Esophagus (tissue), 2 donors: ENCODE measurements at regions not wholly inside any gene's neighbourhood (a gene's known extent, or its start where the extent isn't known, plus 50 kb on each side); places are given as distances from the start of the nearest gene placed in this dataset.

Experiments
- H3K27ac ChIP-seq, 2 donors: one replicate each; pipeline ENCODE4 v1.5.1; 2013; ENCODE audit warnings: low read depth in 2 of 2, mild to moderate bottlenecking in 2 of 2, inconsistent platforms in 1 of 2, low read length in 1 of 2, moderate library complexity in 1 of 2
- H3K27me3 ChIP-seq, 2 donors: one replicate each; pipeline ENCODE4 v1.6.1; 2013; ENCODE audit warnings: low read length in 2 of 2, control low read depth in 1 of 2, mild to moderate bottlenecking in 1 of 2; ENCODE audit not compliant: insufficient read depth in 2 of 2, control insufficient read depth in 1 of 2
- H3K36me3 ChIP-seq, 2 donors: one replicate each; pipeline ENCODE4 v1.6.1; 2013; ENCODE audit warnings: low read length in 1 of 2; ENCODE audit not compliant: control insufficient read depth in 2 of 2, insufficient read depth in 2 of 2
- H3K4me1 ChIP-seq, 2 donors: one replicate each; pipeline ENCODE4 v1.6.1; 2013; ENCODE audit warnings: low read length in 1 of 2; ENCODE audit not compliant: control insufficient read depth in 2 of 2, insufficient read depth in 2 of 2
- H3K4me3 ChIP-seq, 2 donors: one replicate each; pipeline ENCODE4 v1.5.1; 2013; ENCODE audit warnings: low read length in 2 of 2, mild to moderate bottlenecking in 2 of 2, low read depth in 1 of 2, moderate library complexity in 1 of 2
- H3K9me3 ChIP-seq, 2 donors: one replicate each; pipeline ENCODE4 v1.6.1; 2013; ENCODE audit warnings: mild to moderate bottlenecking in 2 of 2, low read depth in 1 of 2, low read length in 1 of 2, moderate library complexity in 1 of 2; ENCODE audit not compliant: control insufficient read depth in 2 of 2, insufficient read depth in 1 of 2
- WGBS, 2 donors: extraction: QIAGEN DNeasy Blood & Tissue Kit; methylation state at CpG; one replicate each; pipeline ENCODE4 v1.1.7; 2013; 5-methylcytosine and 5-hydroxymethylcytosine counted together
- donor health status: healthy with polysubstance abuse.
- donor health status: Bipolar disorder and iron deficiency.

- Histone ChIP-seq H3K9me3 (no peaks in the 10 kb centered on the region), H3K27ac (no peak overlapping the region), H3K4me3 (no peak overlapping the region), H3K4me1 (peaks cover 0 to 3% of the 10 kb centered on the region in 2 donors), H3K36me3 (no peaks in the 10 kb centered on the region), H3K27me3 (no peaks in the 10 kb centered on the region)
- WGBS, 2 donors: 89 to 91% methylated on average over 2 of the region's 2 CpGs
These were observed 88.0 kb upstream of the PELI1 start for GRCh38 chr2:64232266-64232665.

DNA sequence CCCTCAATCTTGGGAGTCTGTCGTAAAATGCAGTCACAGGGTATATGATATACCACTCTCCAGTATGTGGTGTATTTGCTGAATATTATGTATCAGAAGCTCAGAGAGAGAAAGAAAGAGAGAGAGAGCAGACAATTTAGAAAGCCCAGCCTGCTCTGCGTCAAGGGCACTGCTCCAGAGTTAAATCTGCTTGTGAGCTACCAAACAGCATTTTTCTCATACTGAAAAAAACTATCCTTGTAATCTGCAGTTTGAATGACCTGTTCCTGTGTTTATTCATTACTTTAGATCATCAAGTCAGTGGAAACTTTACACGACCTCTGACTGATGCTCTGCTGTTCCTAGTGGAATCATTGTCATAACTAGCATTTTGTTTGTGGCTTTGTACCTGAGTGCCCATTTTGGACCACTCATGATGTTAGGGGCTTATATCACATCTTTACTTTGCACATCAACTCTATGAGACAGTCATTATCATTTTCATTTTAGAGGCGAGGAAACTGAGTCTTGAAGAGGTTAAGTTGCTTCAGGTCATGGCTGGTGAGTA, 89.2 kb upstream of the PELI1 start:
- WGBS, 2 donors: 60 to 66% methylated on average over 4 of the region's 4 CpGs

DNA sequence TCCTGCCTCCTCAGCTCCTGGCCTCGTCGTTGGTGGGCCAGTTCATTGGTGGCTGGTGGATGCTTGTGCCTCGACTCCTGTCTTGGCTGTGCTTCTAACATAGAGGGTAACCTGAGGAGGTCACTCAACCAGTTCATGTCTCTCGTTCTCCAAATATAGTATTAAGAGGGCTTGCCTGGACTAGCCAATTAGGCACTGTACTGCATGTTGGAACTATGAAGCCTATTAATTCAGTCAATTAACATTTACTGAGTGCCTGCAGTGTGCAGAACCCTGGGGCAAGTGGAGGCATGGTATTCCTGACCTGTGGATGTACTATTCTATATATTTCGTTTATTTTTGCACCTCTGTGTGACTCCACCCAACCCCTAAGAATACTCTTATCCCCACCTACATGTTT, 89.9 kb upstream of the PELI1 start:
- Histone ChIP-seq H3K27ac (peak overlapping the region; percentile 48 to 78), H3K4me1 (peaks cover 0 to 2% of the 10 kb centered on the region in 2 donors), H3K9me3 (no peaks in the 10 kb centered on the region), H3K36me3 (no peaks in the 10 kb centered on the region), H3K27me3 (no peaks in the 10 kb centered on the region), H3K4me3 (no peak overlapping the region)
- WGBS, 2 donors: 50 to 57% methylated on average over 5 of the region's 5 CpGs

More for the DNA sequence above, 89.2 kb upstream of the PELI1 start:
- Histone ChIP-seq H3K27ac (peak overlapping the region; percentile 48 to 60), H3K36me3 (no peaks in the 10 kb centered on the region), H3K9me3 (no peaks in the 10 kb centered on the region), H3K4me1 (peaks cover 0 to 2% of the 10 kb centered on the region in 2 donors), H3K27me3 (no peaks in the 10 kb centered on the region), H3K4me3 (no peak overlapping the region)

DNA sequence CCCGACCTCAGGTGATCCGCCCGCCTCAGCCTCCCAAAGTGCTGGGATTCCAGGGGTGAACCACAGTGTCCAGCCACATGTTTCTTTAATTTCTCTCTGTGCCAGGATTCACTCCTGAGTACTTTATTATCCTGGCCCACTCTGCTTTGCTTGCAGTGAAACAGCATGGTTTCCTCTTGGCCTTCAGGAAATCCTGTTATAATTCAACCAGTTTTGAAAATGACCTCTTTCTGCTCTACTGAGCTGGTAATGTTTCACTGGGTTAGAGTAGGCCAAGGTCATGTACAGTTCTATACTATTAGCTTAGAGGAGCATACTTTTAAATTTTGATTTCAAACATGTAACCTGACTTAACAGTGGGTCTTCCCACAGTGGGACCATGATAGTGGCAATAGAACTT, 90.6 kb upstream of the PELI1 start:
- no peak overlapping the region for H3K4me3 ChIP-seq
- no peaks in the 10 kb centered on the region for H3K36me3 ChIP-seq
- H3K4me1 ChIP-seq: peaks cover 0 to 2% of the 10 kb centered on the region in 2 donors
- 73% methylated on average over 3 of the region's 3 CpGs for WGBS, 2 donors
- H3K27me3 ChIP-seq: no peaks in the 10 kb centered on the region
- peak overlapping the region in 1 of 2 donors; percentile 38 for H3K27ac ChIP-seq
- no peaks in the 10 kb centered on the region for H3K9me3 ChIP-seq

GRCh38 chr2:64237266-64237665, 93.0 kb upstream of the PELI1 start:
- Histone ChIP-seq H3K36me3 (no peaks in the 10 kb centered on the region), H3K4me3 (no peak overlapping the region), H3K4me1 (peaks cover 0 to 2% of the 10 kb centered on the region in 2 donors), H3K9me3 (no peaks in the 10 kb centered on the region), H3K27me3 (no peaks in the 10 kb centered on the region), H3K27ac (peak overlapping the region in 1 of 2 donors; percentile 21)
- WGBS, 2 donors: 75 to 84% methylated on average over 2 of the region's 2 CpGs

- Histone ChIP-seq H3K27ac (no peak overlapping the region), H3K36me3 (no peaks in the 10 kb centered on the region), H3K4me3 (no peak overlapping the region), H3K4me1 (peaks cover 0 to 7% of the 10 kb centered on the region in 2 donors), H3K27me3 (no peaks in the 10 kb centered on the region), H3K9me3 (no peaks in the 10 kb centered on the region)
- WGBS, 2 donors: 83 to 87% methylated on average over 4 of the region's 4 CpGs
These were observed 94.6 kb upstream of the PELI1 start for GRCh38 chr2:64238799-64239198.

DNA sequence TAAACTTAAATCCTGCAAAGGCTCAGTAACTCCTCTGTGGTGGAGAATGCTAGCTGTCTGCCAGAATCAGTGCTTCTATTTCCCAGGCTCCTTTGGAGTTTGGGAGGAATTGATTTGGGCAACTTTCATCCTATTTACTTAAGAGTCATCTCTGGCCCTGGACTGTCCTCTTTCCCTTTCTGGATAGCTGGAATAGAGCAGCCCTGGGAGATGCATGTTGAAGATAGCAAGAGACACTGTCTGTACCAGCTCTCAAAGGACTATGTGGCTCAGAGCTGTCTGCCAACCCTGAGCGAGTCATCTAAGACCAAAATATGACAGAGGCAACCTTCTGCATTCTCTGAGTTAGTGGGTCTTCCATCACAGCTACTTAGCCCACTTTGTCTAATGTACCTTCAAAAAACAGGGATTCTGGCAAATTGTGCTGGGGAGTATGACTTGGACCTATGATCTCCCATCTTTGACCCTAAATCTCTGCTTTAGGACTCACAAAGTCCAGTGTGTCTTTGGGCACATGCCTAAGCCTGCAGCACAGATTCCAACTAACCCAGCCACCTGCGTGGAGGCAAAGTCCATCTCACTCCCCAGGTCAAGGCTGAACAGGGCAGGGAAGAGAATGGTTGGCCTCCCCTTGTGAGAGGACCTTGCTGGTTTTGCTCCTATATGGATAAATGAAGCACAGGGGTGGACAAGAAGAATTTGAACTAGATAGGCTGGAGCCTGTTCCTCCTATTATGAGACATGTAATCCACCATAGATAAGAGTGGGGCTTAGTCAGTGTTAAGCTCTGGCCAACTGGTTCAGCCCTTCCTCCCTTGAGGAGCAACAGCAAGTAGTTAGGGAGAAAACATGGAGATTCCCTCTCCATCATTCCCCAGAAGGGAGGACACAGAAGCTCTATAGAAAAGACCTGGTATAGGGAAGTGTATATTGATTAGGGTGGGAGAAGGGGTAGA, 99.1 kb upstream of the PELI1 start:
- no peak overlapping the region for H3K4me3 ChIP-seq
- H3K27me3 ChIP-seq: no peaks in the 10 kb centered on the region
- H3K4me1 ChIP-seq: peaks cover 0 to 10% of the 10 kb centered on the region in 2 donors
- WGBS, 2 donors: 83 to 89% methylated on average over 2 of the region's 2 CpGs
- H3K27ac ChIP-seq: peak overlapping the region; percentile 68 to 87
- no peaks in the 10 kb centered on the region for H3K9me3 ChIP-seq
- no peaks in the 10 kb centered on the region for H3K36me3 ChIP-seq

DNA sequence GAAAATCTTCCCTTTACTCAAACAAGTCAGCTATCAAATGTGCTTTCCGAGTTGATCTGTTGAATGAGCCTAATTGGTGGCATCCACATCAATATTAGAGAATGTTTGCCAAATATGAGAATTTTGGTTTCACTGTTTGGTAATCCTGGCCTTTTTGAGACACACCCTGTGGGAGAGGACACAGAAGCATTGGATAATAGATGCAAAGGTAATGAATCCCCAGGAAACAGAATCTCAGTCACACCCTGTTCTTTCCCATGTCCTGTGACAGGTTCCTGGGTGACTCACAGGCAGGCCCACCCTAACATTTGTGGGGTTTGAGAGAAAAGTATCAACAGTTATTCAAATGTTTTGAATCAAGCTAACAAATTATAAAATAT, 99.8 kb upstream of the PELI1 start:
- Histone ChIP-seq H3K27ac (peak overlapping the region; percentile 68 to 87), H3K36me3 (no peaks in the 10 kb centered on the region)
- 57 to 70% methylated on average over 1 of the region's 1 CpG for WGBS, 2 donors

GRCh38 chr2:64245631-64246030, 101.4 kb upstream of the PELI1 start:
- H3K9me3 ChIP-seq: no peaks in the 10 kb centered on the region
- WGBS, 2 donors: 78 to 81% methylated on average over 4 of the region's 4 CpGs
- no peak overlapping the region for H3K27ac ChIP-seq

More for the DNA sequence above, 99.8 kb upstream of the PELI1 start:
- Histone ChIP-seq H3K9me3 (no peaks in the 10 kb centered on the region), H3K4me3 (no peak overlapping the region), H3K27me3 (no peaks in the 10 kb centered on the region), H3K4me1 (peaks cover 0 to 10% of the 10 kb centered on the region in 2 donors)

More at GRCh38 chr2:64245631-64246030, 101.4 kb upstream of the PELI1 start:
- no peaks in the 10 kb centered on the region for H3K36me3 ChIP-seq
- H3K27me3 ChIP-seq: no peaks in the 10 kb centered on the region
- no peak overlapping the region for H3K4me3 ChIP-seq
- H3K4me1 ChIP-seq: peaks cover 0 to 10% of the 10 kb centered on the region in 2 donors
